GM23338 (cell line): ENCODE measurements at regions not wholly inside any gene's neighbourhood (a gene's known extent, or its start where the extent isn't known, plus 50 kb on each side); places are given as distances from the start of the nearest gene placed in this dataset.

ENCODE experiments used
- ATAC-seq: fragments of 200-7000 bp; cut with Tn5 transposase; 3 replicates; pipeline ENCODE4 v1.9.1; 2020
- DNase-seq: peaks from one replicate; pipeline ENCODE4 v3.0.0-alpha.2; 2015; ENCODE audit warnings: low spot score
- H2AFZ ChIP-seq: fragments of 200-600 bp; sonication (generic); 2 replicates; pipeline ENCODE4 v1.8.0; 2016; ENCODE audit warnings: antibody characterized with exemption, mild to moderate bottlenecking, moderate library complexity
- H3F3A ChIP-seq: fragments of 200-600 bp; sonication (generic); replicated peaks from 2 replicates; pipeline ENCODE4 v1.8.0; 2017; ENCODE audit warnings: antibody characterized with exemption, mixed run types, low read depth
- H3K27ac ChIP-seq: fragments of 200-600 bp; sonication (generic); 2 replicates; pipeline ENCODE4 v1.6.1; 2016; ENCODE audit warnings: low read depth
- H3K27me3 ChIP-seq: fragments of 200-600 bp; sonication (generic); 2 replicates; pipeline ENCODE4 v1.8.0; 2016; ENCODE audit warnings: mild to moderate bottlenecking, mixed run types, moderate library complexity; ENCODE audit not compliant: insufficient read depth
- H3K36me3 ChIP-seq: fragments of 200-600 bp; sonication (generic); 2 replicates; pipeline ENCODE4 v1.8.0; 2016; ENCODE audit warnings: mild to moderate bottlenecking; ENCODE audit not compliant: insufficient read depth
- H3K4me1 ChIP-seq: fragments of 200-600 bp; sonication (generic); 2 replicates; pipeline ENCODE4 v1.8.0; 2016; ENCODE audit warnings: mild to moderate bottlenecking, moderate library complexity; ENCODE audit not compliant: insufficient read depth
- H3K4me2 ChIP-seq: fragments of 200-600 bp; sonication (generic); 2 replicates; pipeline ENCODE4 v1.7.1; 2017; ENCODE audit warnings: mixed run types
- H3K4me3 ChIP-seq: fragments of 200-600 bp; sonication (generic); 2 replicates; pipeline ENCODE4 v1.6.1; 2016; ENCODE audit warnings: mixed run types
- H3K79me2 ChIP-seq: fragments of 200-600 bp; sonication (generic); replicated peaks from 2 replicates; pipeline ENCODE4 v1.8.0; 2017; ENCODE audit warnings: mild to moderate bottlenecking; ENCODE audit not compliant: insufficient read depth
- H3K9me2 ChIP-seq: fragments of 200-600 bp; sonication (generic); 2 replicates; pipeline ENCODE4 v1.8.0; 2017; ENCODE audit not compliant: insufficient read depth
- H4K20me1 ChIP-seq: fragments of 200-600 bp; sonication (generic); replicated peaks from 2 replicates; pipeline ENCODE4 v1.8.0; 2017; ENCODE audit warnings: mild to moderate bottlenecking; ENCODE audit not compliant: insufficient read depth
- H3K27ac Mint-ChIP-seq: 2 replicates; pipeline ENCODE4 v1.8.0; 2020; ENCODE audit warnings: inconsistent platforms, mild to moderate bottlenecking, moderate library complexity, mixed read lengths
- H3K27me3 Mint-ChIP-seq: 3 replicates; pipeline ENCODE4 v1.8.0; 2022; ENCODE audit warnings: low read depth, mild to moderate bottlenecking, moderate library complexity, mixed read lengths, inconsistent platforms; ENCODE audit not compliant: insufficient read depth, poor library complexity
- H3K36me3 Mint-ChIP-seq: 3 replicates; pipeline ENCODE4 v1.8.0; 2021; ENCODE audit warnings: low read depth, mild to moderate bottlenecking, inconsistent platforms, moderate library complexity, mixed read lengths
- H3K4me1 Mint-ChIP-seq: 3 replicates; pipeline ENCODE4 v1.8.0; 2020; ENCODE audit warnings: mild to moderate bottlenecking, inconsistent platforms, mixed read lengths
- H3K4me3 Mint-ChIP-seq: 3 replicates; pipeline ENCODE4 v1.8.0; 2021; ENCODE audit warnings: moderate library complexity, mild to moderate bottlenecking, inconsistent platforms, mixed read lengths
- H3K9me3 Mint-ChIP-seq: 3 replicates; pipeline ENCODE4 v1.8.0; 2020; ENCODE audit warnings: moderate library complexity, mild to moderate bottlenecking, inconsistent platforms, mixed read lengths
- CREB1 ChIP-seq: fragments of 250-450 bp; sonication (Bioruptor Pico); IDR thresholded peaks from 2 replicates; pipeline ENCODE4 v1.5.0; 2020; ENCODE audit warnings: low read depth, mild to moderate bottlenecking, moderate library complexity
- EZH2 ChIP-seq: fragments of 200-600 bp; sonication (generic); IDR thresholded peaks from one replicate; pipeline ENCODE4 v1.8.0; 2017; ENCODE audit warnings: antibody characterized with exemption, mild to moderate bottlenecking, low read depth; ENCODE audit not compliant: unreplicated experiment
- EZH2phosphoT487 ChIP-seq: fragments of 200-600 bp; sonication (generic); IDR thresholded peaks from one replicate; pipeline ENCODE4 v1.8.1; 2018; ENCODE audit warnings: antibody characterized with exemption; ENCODE audit not compliant: unreplicated experiment
- JUNB ChIP-seq: IDR thresholded peaks from one replicate; pipeline ENCODE4 v1.6.1; 2016; ENCODE audit warnings: antibody characterized with exemption; ENCODE audit not compliant: unreplicated experiment
- NANOG ChIP-seq: IDR thresholded peaks from 2 replicates; pipeline ENCODE4 v1.6.1; 2016; ENCODE audit warnings: antibody characterized with exemption, borderline replicate concordance
- POLR2AphosphoS5 ChIP-seq: IDR thresholded peaks from 2 replicates; pipeline ENCODE4 v1.6.1; 2016; ENCODE audit warnings: antibody characterized with exemption, low read depth
- REST ChIP-seq: IDR thresholded peaks from one replicate; pipeline ENCODE4 v1.6.1; 2018; ENCODE audit warnings: antibody characterized with exemption; ENCODE audit not compliant: unreplicated experiment
- STAT1 ChIP-seq: IDR thresholded peaks from one replicate; pipeline ENCODE4 v1.6.1; 2016; ENCODE audit warnings: antibody characterized with exemption; ENCODE audit not compliant: unreplicated experiment
- ZNF331 ChIP-seq: fragments of 250-450 bp; sonication (Bioruptor Pico); IDR thresholded peaks from 2 replicates; pipeline ENCODE4 v1.5.0; 2020; ENCODE audit warnings: low read depth, mild to moderate bottlenecking, moderate library complexity
- TF ChIP-seq, protein P1 (sequence below): IDR thresholded peaks from 2 replicates; pipeline ENCODE4 v1.6.1; 2016; ENCODE audit warnings: antibody characterized with exemption
- TF ChIP-seq, protein P2 (sequence below): fragments of 250-450 bp; sonication (Bioruptor Pico); IDR thresholded peaks from 2 replicates; pipeline ENCODE4 v1.5.0; 2020; ENCODE audit warnings: mild to moderate bottlenecking, moderate library complexity

- no peaks in the 10 kb centered on the region for H3K27me3 Mint-ChIP-seq
- TF ChIP-seq EZH2phosphoT487 (no peak), JUNB (no peak), STAT1 (no peak), POLR2AphosphoS5 (no peak), NANOG (no peak)
- Histone ChIP-seq H4K20me1 (no peaks in the 10 kb centered on the region), H2AFZ (no peak overlapping the region; the same call in 1 of the 2 replicates), H3K9me2 (no peaks in the 10 kb centered on the region), H3F3A (no peaks in the 10 kb centered on the region), H3K27me3 (no peaks in the 10 kb centered on the region), H3K4me2 (no peak overlapping the region), H3K36me3 (no peaks in the 10 kb centered on the region), H3K4me3 (no peak overlapping the region), H3K27ac (no peak overlapping the region), H3K79me2 (no peaks in the 10 kb centered on the region), H3K4me1 (peaks cover 8% of the 10 kb centered on the region; the same call in 1 of the 2 replicates)
- DNase-seq (no peak), ATAC-seq (no peak)
- H3K9me3 Mint-ChIP-seq, result no peaks in the 10 kb centered on the region
- H3K36me3 Mint-ChIP-seq, result no peaks in the 10 kb centered on the region
- H3K27ac Mint-ChIP-seq, result no peak overlapping the region
- H3K4me3 Mint-ChIP-seq, result no peak overlapping the region
- H3K4me1 Mint-ChIP-seq, result peaks cover 13% of the 10 kb centered on the region; the same call in 2 of the 3 replicates
Measured at GRCh38 chr1:88609051-88609450, 75.0 kb upstream of the PKN2 start.

- Histone ChIP-seq H3K4me3 (no peak overlapping the region), H3K36me3 (no peaks in the 10 kb centered on the region), H3K27me3 (no peaks in the 10 kb centered on the region), H3K27ac (no peak overlapping the region), H2AFZ (no peak overlapping the region), H3K9me2 (no peaks in the 10 kb centered on the region; the same call in 1 of the 2 replicates), H3F3A (no peaks in the 10 kb centered on the region), H4K20me1 (no peaks in the 10 kb centered on the region), H3K4me1 (peaks cover 8% of the 10 kb centered on the region; the same call in 1 of the 2 replicates), H3K79me2 (no peaks in the 10 kb centered on the region), H3K4me2 (no peak overlapping the region)
- H3K4me1 Mint-ChIP-seq, result peaks cover 13% of the 10 kb centered on the region; the same call in 2 of the 3 replicates
- H3K36me3 Mint-ChIP-seq, result no peaks in the 10 kb centered on the region
- H3K27me3 Mint-ChIP-seq, result no peaks in the 10 kb centered on the region
- H3K27ac Mint-ChIP-seq, result no peak overlapping the region
- H3K4me3 Mint-ChIP-seq, result no peak overlapping the region
- DNase-seq (no peak), ATAC-seq (no peak)
- no peaks in the 10 kb centered on the region for H3K9me3 Mint-ChIP-seq
- TF ChIP-seq, protein P1, sequence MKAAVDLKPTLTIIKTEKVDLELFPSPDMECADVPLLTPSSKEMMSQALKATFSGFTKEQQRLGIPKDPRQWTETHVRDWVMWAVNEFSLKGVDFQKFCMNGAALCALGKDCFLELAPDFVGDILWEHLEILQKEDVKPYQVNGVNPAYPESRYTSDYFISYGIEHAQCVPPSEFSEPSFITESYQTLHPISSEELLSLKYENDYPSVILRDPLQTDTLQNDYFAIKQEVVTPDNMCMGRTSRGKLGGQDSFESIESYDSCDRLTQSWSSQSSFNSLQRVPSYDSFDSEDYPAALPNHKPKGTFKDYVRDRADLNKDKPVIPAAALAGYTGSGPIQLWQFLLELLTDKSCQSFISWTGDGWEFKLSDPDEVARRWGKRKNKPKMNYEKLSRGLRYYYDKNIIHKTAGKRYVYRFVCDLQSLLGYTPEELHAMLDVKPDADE, result no peak
- no peak for TF ChIP-seq EZH2
- TF ChIP-seq, protein P2, sequence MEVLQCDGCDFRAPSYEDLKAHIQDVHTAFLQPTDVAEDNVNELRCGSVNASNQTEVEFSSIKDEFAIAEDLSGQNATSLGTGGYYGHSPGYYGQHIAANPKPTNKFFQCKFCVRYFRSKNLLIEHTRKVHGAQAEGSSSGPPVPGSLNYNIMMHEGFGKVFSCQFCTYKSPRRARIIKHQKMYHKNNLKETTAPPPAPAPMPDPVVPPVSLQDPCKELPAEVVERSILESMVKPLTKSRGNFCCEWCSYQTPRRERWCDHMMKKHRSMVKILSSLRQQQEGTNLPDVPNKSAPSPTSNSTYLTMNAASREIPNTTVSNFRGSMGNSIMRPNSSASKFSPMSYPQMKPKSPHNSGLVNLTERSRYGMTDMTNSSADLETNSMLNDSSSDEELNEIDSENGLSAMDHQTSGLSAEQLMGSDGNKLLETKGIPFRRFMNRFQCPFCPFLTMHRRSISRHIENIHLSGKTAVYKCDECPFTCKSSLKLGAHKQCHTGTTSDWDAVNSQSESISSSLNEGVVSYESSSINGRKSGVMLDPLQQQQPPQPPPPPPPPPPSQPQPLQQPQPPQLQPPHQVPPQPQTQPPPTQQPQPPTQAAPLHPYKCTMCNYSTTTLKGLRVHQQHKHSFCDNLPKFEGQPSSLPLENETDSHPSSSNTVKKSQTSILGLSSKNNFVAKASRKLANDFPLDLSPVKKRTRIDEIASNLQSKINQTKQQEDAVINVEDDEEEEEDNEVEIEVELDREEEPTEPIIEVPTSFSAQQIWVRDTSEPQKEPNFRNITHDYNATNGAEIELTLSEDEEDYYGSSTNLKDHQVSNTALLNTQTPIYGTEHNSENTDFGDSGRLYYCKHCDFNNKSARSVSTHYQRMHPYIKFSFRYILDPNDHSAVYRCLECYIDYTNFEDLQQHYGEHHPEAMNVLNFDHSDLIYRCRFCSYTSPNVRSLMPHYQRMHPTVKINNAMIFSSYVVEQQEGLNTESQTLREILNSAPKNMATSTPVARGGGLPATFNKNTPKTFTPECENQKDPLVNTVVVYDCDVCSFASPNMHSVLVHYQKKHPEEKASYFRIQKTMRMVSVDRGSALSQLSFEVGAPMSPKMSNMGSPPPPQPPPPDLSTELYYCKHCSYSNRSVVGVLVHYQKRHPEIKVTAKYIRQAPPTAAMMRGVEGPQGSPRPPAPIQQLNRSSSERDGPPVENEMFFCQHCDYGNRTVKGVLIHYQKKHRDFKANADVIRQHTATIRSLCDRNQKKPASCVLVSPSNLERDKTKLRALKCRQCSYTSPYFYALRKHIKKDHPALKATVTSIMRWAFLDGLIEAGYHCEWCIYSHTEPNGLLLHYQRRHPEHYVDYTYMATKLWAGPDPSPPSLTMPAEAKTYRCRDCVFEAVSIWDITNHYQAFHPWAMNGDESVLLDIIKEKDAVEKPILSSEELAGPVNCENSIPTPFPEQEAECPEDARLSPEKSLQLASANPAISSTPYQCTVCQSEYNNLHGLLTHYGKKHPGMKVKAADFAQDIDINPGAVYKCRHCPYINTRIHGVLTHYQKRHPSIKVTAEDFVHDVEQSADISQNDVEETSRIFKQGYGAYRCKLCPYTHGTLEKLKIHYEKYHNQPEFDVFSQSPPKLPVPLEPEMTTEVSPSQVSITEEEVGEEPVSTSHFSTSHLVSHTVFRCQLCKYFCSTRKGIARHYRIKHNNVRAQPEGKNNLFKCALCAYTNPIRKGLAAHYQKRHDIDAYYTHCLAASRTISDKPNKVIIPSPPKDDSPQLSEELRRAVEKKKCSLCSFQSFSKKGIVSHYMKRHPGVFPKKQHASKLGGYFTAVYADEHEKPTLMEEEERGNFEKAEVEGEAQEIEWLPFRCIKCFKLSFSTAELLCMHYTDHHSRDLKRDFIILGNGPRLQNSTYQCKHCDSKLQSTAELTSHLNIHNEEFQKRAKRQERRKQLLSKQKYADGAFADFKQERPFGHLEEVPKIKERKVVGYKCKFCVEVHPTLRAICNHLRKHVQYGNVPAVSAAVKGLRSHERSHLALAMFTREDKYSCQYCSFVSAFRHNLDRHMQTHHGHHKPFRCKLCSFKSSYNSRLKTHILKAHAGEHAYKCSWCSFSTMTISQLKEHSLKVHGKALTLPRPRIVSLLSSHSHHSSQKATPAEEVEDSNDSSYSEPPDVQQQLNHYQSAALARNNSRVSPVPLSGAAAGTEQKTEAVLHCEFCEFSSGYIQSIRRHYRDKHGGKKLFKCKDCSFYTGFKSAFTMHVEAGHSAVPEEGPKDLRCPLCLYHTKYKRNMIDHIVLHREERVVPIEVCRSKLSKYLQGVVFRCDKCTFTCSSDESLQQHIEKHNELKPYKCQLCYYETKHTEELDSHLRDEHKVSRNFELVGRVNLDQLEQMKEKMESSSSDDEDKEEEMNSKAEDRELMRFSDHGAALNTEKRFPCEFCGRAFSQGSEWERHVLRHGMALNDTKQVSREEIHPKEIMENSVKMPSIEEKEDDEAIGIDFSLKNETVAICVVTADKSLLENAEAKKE (CRISPR knock-in tag), result no peak
- TF ChIP-seq NANOG, result no peak
- no peak for TF ChIP-seq POLR2AphosphoS5
- TF ChIP-seq JUNB, result no peak
- no peak for TF ChIP-seq CREB1 (CRISPR knock-in tag)
- TF ChIP-seq EZH2phosphoT487, result no peak
- no peak for TF ChIP-seq REST
- TF ChIP-seq STAT1, result no peak
- TF ChIP-seq ZNF331, result no peak
Measured at GRCh38 chr1:88610687-88611086, 73.4 kb upstream of the PKN2 start.
